CD4-positive, CD25-positive, alpha-beta regulatory T cell (primary cell): ENCODE measurements at regions not wholly inside any gene's neighbourhood (a gene's known extent, or its start where the extent isn't known, plus 50 kb on each side); places are given as distances from the start of the nearest gene placed in this dataset.

ENCODE experiments used
- ATAC-seq, 2 donors: fragments of 150-1000 bp; cut with Tn5 transposase; one replicate each; pipeline ENCODE4 v1.10.0; 2021; ENCODE audit warnings: low read depth in 2 of 2, moderate number of reproducible peaks in 2 of 2, moderate library complexity in 1 of 2
- DNase-seq, 3 donors: peaks; one replicate each; pipeline versions ENCODE4 v3.0.0 to v3.0.0-alpha.2; 2012 to 2022; ENCODE audit warnings: mixed read lengths in 1 of 3
- H3K27ac ChIP-seq: one replicate; pipeline ENCODE4 v1.7.0; 2013; ENCODE audit warnings: mild to moderate bottlenecking, low read length; ENCODE audit not compliant: insufficient read depth, poor library complexity, severe bottlenecking
- H3K27me3 ChIP-seq: one replicate; pipeline ENCODE4 v1.7.0; 2013; ENCODE audit warnings: low read length; ENCODE audit not compliant: control insufficient read depth, insufficient read depth
- H3K36me3 ChIP-seq: one replicate; pipeline ENCODE4 v1.7.0; 2013; ENCODE audit warnings: mild to moderate bottlenecking, low read length, moderate library complexity; ENCODE audit not compliant: control insufficient read depth, insufficient read depth
- H3K4me1 ChIP-seq: 2 replicates; pipeline ENCODE4 v1.7.0; 2013; ENCODE audit warnings: mild to moderate bottlenecking, low read length; ENCODE audit not compliant: insufficient read depth, control insufficient read depth, poor library complexity, severe bottlenecking
- H3K4me3 ChIP-seq: one replicate; pipeline ENCODE4 v1.7.0; 2013; ENCODE audit warnings: low read depth, mild to moderate bottlenecking, low read length, moderate library complexity
- H3K9me3 ChIP-seq, 2 experiments: 1 replicate in 1 of 2; 2 replicates in 1 of 2; pipeline ENCODE4 v1.7.0; 2013; ENCODE audit warnings: low read length in 2 of 2, mild to moderate bottlenecking in 1 of 2, moderate library complexity in 1 of 2; ENCODE audit not compliant: control insufficient read depth in 2 of 2
- H3K27ac Mint-ChIP-seq, 3 donors: one replicate each; pipeline ENCODE4 v1.8.0; 2020 to 2022; ENCODE audit warnings: mild to moderate bottlenecking in 3 of 3, mixed read lengths in 3 of 3, moderate library complexity in 2 of 3
- H3K27me3 Mint-ChIP-seq: one replicate; pipeline ENCODE4 v1.8.0; 2022; ENCODE audit warnings: mild to moderate bottlenecking, mixed read lengths
- H3K36me3 Mint-ChIP-seq: one replicate; pipeline ENCODE4 v1.8.0; 2020; ENCODE audit warnings: mixed read lengths
- H3K4me1 Mint-ChIP-seq, 4 donors: one replicate each; pipeline ENCODE4 v1.8.0; 2020 to 2022; ENCODE audit warnings: mixed read lengths in 4 of 4, mild to moderate bottlenecking in 1 of 4
- H3K4me3 Mint-ChIP-seq, 4 donors: one replicate each; pipeline ENCODE4 v1.8.0; 2020 to 2022; ENCODE audit warnings: mild to moderate bottlenecking in 4 of 4, mixed read lengths in 4 of 4, moderate library complexity in 3 of 4
- H3K9me3 Mint-ChIP-seq, 7 donors: one replicate each; pipeline ENCODE4 v1.8.0; 2020 to 2022; ENCODE audit warnings: mixed read lengths in 7 of 7, mild to moderate bottlenecking in 3 of 7, moderate library complexity in 2 of 7

- Mint-ChIP-seq H3K4me3 (no peak overlapping the region), H3K36me3 (no peaks in the 10 kb centered on the region), H3K27me3 (no peaks in the 10 kb centered on the region), H3K27ac (no peak overlapping the region), H3K9me3 (peaks cover 0 to 9% (median 0%) of the 10 kb centered on the region in 7 donors), H3K4me1 (peaks cover 0 to 5% (median 2%) of the 10 kb centered on the region in 4 donors)
- Histone ChIP-seq H3K36me3 (no peaks in the 10 kb centered on the region), H3K27me3 (no peaks in the 10 kb centered on the region), H3K27ac (no peak overlapping the region), H3K9me3 (no peaks in the 10 kb centered on the region), H3K4me3 (no peak overlapping the region), H3K4me1 (no peaks in the 10 kb centered on the region)
- DNase-seq: peak in 1 of 3 donors; percentile 23
- no peak for ATAC-seq
These were observed 268.5 kb downstream of the ARAP2 start for GRCh38 chr4:35975617-35976355.

GRCh38 chr4:35978551-35978950 lies 265.8 kb downstream of the ARAP2 start:
- no peak overlapping the region for H3K27ac ChIP-seq
- Mint-ChIP-seq H3K4me3 (no peak overlapping the region), H3K27ac (no peak overlapping the region)

GRCh38 chr4:35982318-35982717 lies 262.0 kb downstream of the ARAP2 start:
- Histone ChIP-seq H3K27ac (no peak overlapping the region), H3K36me3 (no peaks in the 10 kb centered on the region), H3K4me3 (no peak overlapping the region), H3K27me3 (no peaks in the 10 kb centered on the region), H3K4me1 (no peaks in the 10 kb centered on the region), H3K9me3 (no peaks in the 10 kb centered on the region)
- H3K4me3 Mint-ChIP-seq: no peak overlapping the region
- H3K9me3 Mint-ChIP-seq: peaks cover 0 to 16% (median 5%) of the 10 kb centered on the region in 7 donors
- DNase-seq (no peak), ATAC-seq (no peak)
- H3K4me1 Mint-ChIP-seq: peaks cover 0 to 2% (median 0%) of the 10 kb centered on the region in 4 donors
- H3K36me3 Mint-ChIP-seq: no peaks in the 10 kb centered on the region
- H3K27me3 Mint-ChIP-seq: no peaks in the 10 kb centered on the region
- no peak overlapping the region for H3K27ac Mint-ChIP-seq

More at GRCh38 chr4:35978551-35978950, 265.8 kb downstream of the ARAP2 start:
- H3K4me1 ChIP-seq: no peaks in the 10 kb centered on the region
- Mint-ChIP-seq H3K27me3 (no peaks in the 10 kb centered on the region), H3K36me3 (no peaks in the 10 kb centered on the region), H3K9me3 (peaks cover 0 to 15% (median 0%) of the 10 kb centered on the region in 7 donors), H3K4me1 (peaks cover 0 to 5% (median 2%) of the 10 kb centered on the region in 4 donors)
- ATAC-seq: no peak
- H3K27me3 ChIP-seq: no peaks in the 10 kb centered on the region
- H3K9me3 ChIP-seq: no peaks in the 10 kb centered on the region
- no peaks in the 10 kb centered on the region for H3K36me3 ChIP-seq
- DNase-seq: no peak
- H3K4me3 ChIP-seq: no peak overlapping the region

- no peaks in the 10 kb centered on the region for H3K36me3 ChIP-seq
- no peaks in the 10 kb centered on the region for H3K27me3 ChIP-seq
- H3K27ac ChIP-seq: no peak overlapping the region
- H3K4me1 Mint-ChIP-seq: peaks cover 0 to 2% (median 0%) of the 10 kb centered on the region in 4 donors
- no peak for ATAC-seq
- H3K27me3 Mint-ChIP-seq: peaks cover 4% of the 10 kb centered on the region
- H3K4me1 ChIP-seq: no peaks in the 10 kb centered on the region
- no peak overlapping the region for H3K4me3 Mint-ChIP-seq
- H3K27ac Mint-ChIP-seq: no peak overlapping the region
- no peak overlapping the region for H3K4me3 ChIP-seq
- H3K9me3 ChIP-seq: no peaks in the 10 kb centered on the region
- H3K36me3 Mint-ChIP-seq: no peaks in the 10 kb centered on the region
- DNase-seq: peak in 1 of 3 donors; percentile 13
- H3K9me3 Mint-ChIP-seq: peaks cover 3 to 21% (median 6%) of the 10 kb centered on the region in 7 donors
These were observed 257.8 kb downstream of the ARAP2 start for GRCh38 chr4:35986537-35986936.

- Mint-ChIP-seq H3K4me3 (no peak overlapping the region), H3K9me3 (peaks cover 0 to 6% (median 0%) of the 10 kb centered on the region in 7 donors), H3K36me3 (no peaks in the 10 kb centered on the region), H3K27ac (no peak overlapping the region), H3K4me1 (no peaks in the 10 kb centered on the region), H3K27me3 (peaks cover 2% of the 10 kb centered on the region)
- Histone ChIP-seq H3K27ac (no peak overlapping the region), H3K9me3 (no peaks in the 10 kb centered on the region), H3K36me3 (no peaks in the 10 kb centered on the region), H3K4me3 (no peak overlapping the region), H3K27me3 (no peaks in the 10 kb centered on the region), H3K4me1 (no peaks in the 10 kb centered on the region)
- DNase-seq (no peak), ATAC-seq (no peak)
These were observed 250.7 kb downstream of the ARAP2 start for GRCh38 chr4:35993606-35994005.

GRCh38 chr4:36000941-36001557 lies 243.3 kb downstream of the ARAP2 start:
- H3K27ac Mint-ChIP-seq: no peak overlapping the region
- Histone ChIP-seq H3K9me3 (no peaks in the 10 kb centered on the region), H3K36me3 (no peaks in the 10 kb centered on the region), H3K27me3 (no peaks in the 10 kb centered on the region), H3K27ac (no peak overlapping the region), H3K4me3 (no peak overlapping the region), H3K4me1 (no peaks in the 10 kb centered on the region)
- H3K36me3 Mint-ChIP-seq: peaks cover 4% of the 10 kb centered on the region
- no peaks in the 10 kb centered on the region for H3K27me3 Mint-ChIP-seq
- ATAC-seq: no peak
- H3K4me3 Mint-ChIP-seq: no peak overlapping the region
- peaks cover 0 to 2% (median 0%) of the 10 kb centered on the region in 7 donors for H3K9me3 Mint-ChIP-seq
- H3K4me1 Mint-ChIP-seq: no peaks in the 10 kb centered on the region
- no peak for DNase-seq

- peaks cover 4% of the 10 kb centered on the region for H3K36me3 Mint-ChIP-seq
- DNase-seq: no peak
- no peaks in the 10 kb centered on the region for H3K4me1 ChIP-seq
- H3K4me1 Mint-ChIP-seq: no peaks in the 10 kb centered on the region
- H3K27ac ChIP-seq: no peak overlapping the region
- H3K4me3 Mint-ChIP-seq: no peak overlapping the region
- peaks cover 0 to 2% (median 0%) of the 10 kb centered on the region in 7 donors for H3K9me3 Mint-ChIP-seq
- H3K4me3 ChIP-seq: no peak overlapping the region
- H3K27ac Mint-ChIP-seq: no peak overlapping the region
- H3K9me3 ChIP-seq: no peaks in the 10 kb centered on the region
- no peaks in the 10 kb centered on the region for H3K27me3 Mint-ChIP-seq
- no peaks in the 10 kb centered on the region for H3K27me3 ChIP-seq
- no peaks in the 10 kb centered on the region for H3K36me3 ChIP-seq
- no peak for ATAC-seq
These were observed 241.3 kb downstream of the ARAP2 start for GRCh38 chr4:36003051-36003450.
